Tibial nerve (tissue), 4 donors: ENCODE measurements at regions not wholly inside any gene's neighbourhood (a gene's known extent, or its start where the extent isn't known, plus 50 kb on each side); places are given as distances from the start of the nearest gene placed in this dataset.

ENCODE experiments used
- DNase-seq, 2 donors: peaks; one replicate each; pipeline ENCODE4 v3.0.0-alpha.2; 2019; ENCODE audit warnings: low spot score in 2 of 2
- H3K27ac ChIP-seq, 4 donors: fragments of 200-600 bp; sonication (generic) in 3 of 4; one replicate each; pipeline ENCODE4 v1.5.1; 2017 to 2019; ENCODE audit warnings: mild to moderate bottlenecking in 1 of 4
- H3K27me3 ChIP-seq, 2 donors: fragments of 200-600 bp; sonication (generic) in 1 of 2; one replicate each; pipeline versions ENCODE4 v1.5.1 to v1.6.0; 2017 to 2019
- H3K36me3 ChIP-seq, 3 donors: fragments of 200-600 bp; sonication (generic); one replicate each; pipeline ENCODE4 v1.5.1; 2018 to 2019
- H3K4me1 ChIP-seq, 4 donors: fragments of 200-600 bp; sonication (generic) in 3 of 4; one replicate each; pipeline ENCODE4 v1.5.1; 2017 to 2019
- H3K4me3 ChIP-seq, 4 donors: fragments of 200-600 bp; sonication (generic) in 3 of 4; one replicate each; pipeline ENCODE4 v1.5.1; 2017 to 2019; ENCODE audit warnings: mild to moderate bottlenecking in 1 of 4, moderate library complexity in 1 of 4
- H3K9me3 ChIP-seq, 4 donors: fragments of 200-600 bp; sonication (generic) in 3 of 4; one replicate each; pipeline ENCODE4 v1.5.1; 2017 to 2019
- EP300 ChIP-seq, 2 donors: sonication (generic); formaldehyde crosslinking; IDR thresholded peaks; one replicate each; pipeline ENCODE4 v1.6.1; 2017; ENCODE audit warnings: antibody characterized with exemption in 2 of 2, mild to moderate bottlenecking in 1 of 2
- POLR2A ChIP-seq, 2 donors: fragments of 450-650 bp; IDR thresholded peaks; one replicate each; pipeline ENCODE4 v1.6.1; 2017; ENCODE audit warnings: antibody characterized with exemption in 2 of 2, mild to moderate bottlenecking in 2 of 2, moderate library complexity in 2 of 2
- WGBS, 2 donors: methylation state at CpG; one replicate each; pipeline ENCODE4 v1.1.5; 2018; 5-methylcytosine and 5-hydroxymethylcytosine counted together
- TF ChIP-seq, protein P1 (sequence below), 5 experiments: fragments of 200-600 bp in 3 of 5; fragments of 450-650 bp in 2 of 5; sonication (generic) in 3 of 5; IDR thresholded peaks; one replicate each; pipeline ENCODE4 v1.5.1; 2016 to 2019; ENCODE audit warnings: antibody characterized with exemption in 5 of 5, mild to moderate bottlenecking in 3 of 5, moderate library complexity in 2 of 5

DNA sequence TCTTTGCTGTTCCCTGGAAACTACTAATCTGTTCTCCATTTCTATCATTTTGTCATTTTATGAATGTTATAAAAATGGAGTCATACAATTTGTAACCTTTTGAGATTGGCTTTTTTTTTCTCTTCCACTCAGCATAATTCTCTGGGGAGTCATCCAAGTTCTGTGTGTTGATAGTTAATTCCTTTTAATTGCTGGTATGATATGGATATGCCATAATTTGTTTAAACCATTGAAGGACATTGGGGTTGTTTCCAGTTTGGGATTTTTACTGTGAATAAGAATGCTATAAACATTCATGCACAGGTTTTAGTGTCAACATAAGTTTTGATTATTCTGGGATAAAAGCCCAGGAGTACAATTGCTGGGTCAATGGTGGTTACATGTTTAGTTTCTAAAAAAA is 279.4 kb downstream of the WNT5A start:
- no peaks in the 10 kb centered on the region for H3K4me1 ChIP-seq
- H3K36me3 ChIP-seq: no peaks in the 10 kb centered on the region
- TF ChIP-seq POLR2A (IDR thresholded peaks at IDR 0.05): no peak
- no peak for TF ChIP-seq EP300 (IDR thresholded peaks at IDR 0.05)
- TF ChIP-seq, protein P1, sequence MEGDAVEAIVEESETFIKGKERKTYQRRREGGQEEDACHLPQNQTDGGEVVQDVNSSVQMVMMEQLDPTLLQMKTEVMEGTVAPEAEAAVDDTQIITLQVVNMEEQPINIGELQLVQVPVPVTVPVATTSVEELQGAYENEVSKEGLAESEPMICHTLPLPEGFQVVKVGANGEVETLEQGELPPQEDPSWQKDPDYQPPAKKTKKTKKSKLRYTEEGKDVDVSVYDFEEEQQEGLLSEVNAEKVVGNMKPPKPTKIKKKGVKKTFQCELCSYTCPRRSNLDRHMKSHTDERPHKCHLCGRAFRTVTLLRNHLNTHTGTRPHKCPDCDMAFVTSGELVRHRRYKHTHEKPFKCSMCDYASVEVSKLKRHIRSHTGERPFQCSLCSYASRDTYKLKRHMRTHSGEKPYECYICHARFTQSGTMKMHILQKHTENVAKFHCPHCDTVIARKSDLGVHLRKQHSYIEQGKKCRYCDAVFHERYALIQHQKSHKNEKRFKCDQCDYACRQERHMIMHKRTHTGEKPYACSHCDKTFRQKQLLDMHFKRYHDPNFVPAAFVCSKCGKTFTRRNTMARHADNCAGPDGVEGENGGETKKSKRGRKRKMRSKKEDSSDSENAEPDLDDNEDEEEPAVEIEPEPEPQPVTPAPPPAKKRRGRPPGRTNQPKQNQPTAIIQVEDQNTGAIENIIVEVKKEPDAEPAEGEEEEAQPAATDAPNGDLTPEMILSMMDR (IDR thresholded peaks at IDR 0.05): no peak
- H3K9me3 ChIP-seq: peaks cover 0 to 8% (median 0%) of the 10 kb centered on the region in 4 donors
- no peak overlapping the region for H3K27ac ChIP-seq
- no peak for DNase-seq
- no peak overlapping the region for H3K4me3 ChIP-seq
- no peaks in the 10 kb centered on the region for H3K27me3 ChIP-seq

DNA sequence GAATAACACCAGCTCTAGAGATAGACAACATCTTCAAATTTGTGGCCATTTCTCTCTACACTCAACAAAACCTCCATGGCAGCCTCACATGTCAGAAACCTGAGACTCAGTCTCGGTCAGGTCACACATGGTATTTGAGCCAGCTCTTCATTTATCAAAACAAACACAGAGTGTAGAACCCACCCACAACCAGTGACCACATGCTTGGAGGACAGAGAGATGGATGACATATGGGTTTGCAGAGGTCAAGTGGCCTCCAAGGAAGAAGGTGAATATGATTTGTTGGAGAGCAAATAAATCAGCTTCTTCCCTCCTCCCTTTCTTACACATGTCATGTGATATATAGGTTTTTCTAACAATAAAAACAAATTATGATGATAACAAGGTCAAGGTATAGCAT is 278.1 kb upstream of the LRTM1 start:
- 71 to 73% methylated on average over 1 of the region's 1 CpG for WGBS, 2 donors
- H3K9me3 ChIP-seq: peaks cover 0 to 8% (median 0%) of the 10 kb centered on the region in 4 donors
- H3K4me1 ChIP-seq: no peaks in the 10 kb centered on the region
- H3K36me3 ChIP-seq: no peaks in the 10 kb centered on the region
- no peak overlapping the region for H3K27ac ChIP-seq
- DNase-seq: no peak
- H3K27me3 ChIP-seq: no peaks in the 10 kb centered on the region
- H3K4me3 ChIP-seq: no peak overlapping the region
- TF ChIP-seq EP300 (IDR thresholded peaks at IDR 0.05): no peak

DNA sequence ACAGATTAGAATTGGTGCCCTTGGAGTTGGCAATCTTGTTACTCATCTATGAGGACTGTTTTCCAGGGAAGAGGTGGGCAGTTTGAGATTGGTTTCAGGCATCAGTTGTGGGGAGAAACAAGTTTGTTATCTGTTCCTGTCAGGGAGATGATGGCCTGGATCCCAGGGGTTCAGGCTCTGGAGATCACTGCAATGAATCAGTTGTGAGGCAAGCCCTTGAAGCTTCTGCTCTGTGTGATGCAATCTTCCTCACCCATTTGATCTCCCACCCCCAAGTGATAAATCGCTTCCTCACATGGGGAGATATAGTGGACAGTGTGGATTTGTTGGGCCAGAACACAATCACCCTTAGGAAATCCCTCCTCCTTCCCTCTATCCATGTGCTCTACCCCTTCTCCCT is 276.6 kb upstream of the LRTM1 start:
- 88 to 93% methylated on average over 1 of the region's 1 CpG for WGBS, 2 donors
- no peak for TF ChIP-seq EP300 (IDR thresholded peaks at IDR 0.05)
- TF ChIP-seq, protein P1 (IDR thresholded peaks at IDR 0.05): no peak
- no peak for TF ChIP-seq POLR2A (IDR thresholded peaks at IDR 0.05)
- DNase-seq: no peak

DNA sequence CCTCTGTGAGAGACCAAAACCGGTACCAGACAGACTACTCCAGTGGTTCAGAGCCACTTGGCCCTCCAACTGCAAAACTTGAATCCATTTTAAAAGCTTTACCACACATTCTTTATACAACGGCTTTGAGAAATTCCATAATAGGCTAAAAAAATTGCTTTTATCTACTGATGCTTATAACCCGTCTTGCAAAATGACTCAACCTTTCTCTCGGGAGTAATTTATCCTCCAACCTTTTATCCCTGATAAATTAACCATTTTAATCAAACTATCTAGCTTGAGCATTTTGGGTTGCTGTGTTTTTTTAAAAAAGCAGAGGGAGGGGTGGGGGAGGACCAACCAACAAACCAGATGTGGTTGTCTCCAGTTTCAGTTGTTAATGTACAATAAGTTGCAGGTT is 275.7 kb upstream of the LRTM1 start:
- no peaks in the 10 kb centered on the region for H3K27me3 ChIP-seq
- no peak overlapping the region for H3K4me3 ChIP-seq
- H3K36me3 ChIP-seq: no peaks in the 10 kb centered on the region
- H3K4me1 ChIP-seq: no peaks in the 10 kb centered on the region
- H3K9me3 ChIP-seq: no peaks in the 10 kb centered on the region
- DNase-seq: no peak
- no peak overlapping the region for H3K27ac ChIP-seq
- TF ChIP-seq EP300 (IDR thresholded peaks at IDR 0.05) (no peak), POLR2A (IDR thresholded peaks at IDR 0.05) (no peak)
- TF ChIP-seq, protein P1 (IDR thresholded peaks at IDR 0.05): no peak
- 60 to 66% methylated on average over 4 of the region's 4 CpGs for WGBS, 2 donors

More for the DNA sequence above, 276.6 kb upstream of the LRTM1 start:
- Histone ChIP-seq H3K9me3 (peaks cover 0 to 4% (median 0%) of the 10 kb centered on the region in 4 donors), H3K4me1 (no peaks in the 10 kb centered on the region), H3K27ac (no peak overlapping the region), H3K4me3 (no peak overlapping the region), H3K36me3 (no peaks in the 10 kb centered on the region), H3K27me3 (no peaks in the 10 kb centered on the region)

DNA sequence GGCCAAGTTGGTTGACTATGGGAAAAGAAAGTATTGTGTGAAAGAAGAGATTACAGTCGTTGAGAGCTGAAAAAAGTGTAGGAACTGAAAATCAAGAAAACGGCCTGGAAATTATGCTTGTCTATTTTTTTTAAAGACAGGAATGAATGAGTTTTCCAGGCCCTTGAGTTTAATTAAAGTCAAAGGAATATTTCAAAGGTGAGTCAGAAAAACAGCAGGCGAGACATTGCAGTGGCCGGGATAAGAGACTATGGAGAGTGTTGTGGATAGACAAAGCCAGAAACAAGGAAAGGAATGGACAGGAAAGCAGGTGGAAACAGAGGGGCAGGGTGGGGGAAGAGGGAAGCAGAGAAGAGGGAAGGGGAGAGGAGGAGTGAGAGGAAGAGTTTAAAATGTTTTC is 275.1 kb upstream of the LRTM1 start:
- no peak overlapping the region for H3K4me3 ChIP-seq
- H3K36me3 ChIP-seq: no peaks in the 10 kb centered on the region
- no peak overlapping the region for H3K27ac ChIP-seq
- no peaks in the 10 kb centered on the region for H3K4me1 ChIP-seq
- TF ChIP-seq, protein P1 (IDR thresholded peaks at IDR 0.05): no peak
- TF ChIP-seq EP300 (IDR thresholded peaks at IDR 0.05) (no peak), POLR2A (IDR thresholded peaks at IDR 0.05) (no peak)
- H3K9me3 ChIP-seq: no peaks in the 10 kb centered on the region
- no peak for DNase-seq
- H3K27me3 ChIP-seq: no peaks in the 10 kb centered on the region
- 44 to 53% methylated on average over 4 of the region's 4 CpGs for WGBS, 2 donors

DNA sequence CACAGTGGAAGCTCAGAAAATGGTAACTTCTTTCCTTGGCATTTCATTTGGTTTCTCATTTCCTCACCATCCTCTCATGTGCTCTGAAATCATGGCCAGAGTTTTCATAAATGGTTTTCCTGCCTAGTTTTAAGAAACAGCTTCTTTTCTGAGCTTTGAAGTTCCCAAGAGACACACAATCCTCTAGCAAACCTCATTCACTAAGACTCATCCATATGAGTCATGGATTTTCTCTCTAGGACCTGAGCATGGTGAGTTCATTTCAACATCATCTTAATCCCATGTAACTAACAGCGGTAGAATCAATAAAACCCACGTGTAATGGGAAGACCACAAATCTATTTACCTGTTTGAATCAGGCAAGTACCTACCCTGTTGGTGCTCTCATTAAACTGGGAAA is 274.5 kb upstream of the LRTM1 start:
- DNase-seq: no peak
- WGBS, 2 donors: 56 to 70% methylated on average over 2 of the region's 2 CpGs
- Histone ChIP-seq H3K27ac (no peak overlapping the region), H3K4me1 (no peaks in the 10 kb centered on the region), H3K27me3 (no peaks in the 10 kb centered on the region), H3K9me3 (no peaks in the 10 kb centered on the region), H3K36me3 (no peaks in the 10 kb centered on the region), H3K4me3 (no peak overlapping the region)
- no peak for TF ChIP-seq POLR2A (IDR thresholded peaks at IDR 0.05)
- TF ChIP-seq, protein P1 (IDR thresholded peaks at IDR 0.05): no peak
- TF ChIP-seq EP300 (IDR thresholded peaks at IDR 0.05): no peak
